Activated CD8-positive, alpha-beta memory T cell treated with anti-CD3 and anti-CD28 coated beads, Interleukin-2, amount 50 U/mL, for 48 hours (primary cell): ENCODE measurements at regions not wholly inside any gene's neighbourhood (a gene's known extent, or its start where the extent isn't known, plus 50 kb on each side); places are given as distances from the start of the nearest gene placed in this dataset.
A peak's percentile ranks its signal among the peaks of the same experiment; 100 is the strongest.
"Not testable (repeated sequence)": the region's sequence is repeated elsewhere in the genome, so short reads cannot be mapped to it uniquely, and the experiment has no call there.

Source experiments
- DNase-seq: peaks from one replicate; pipeline ENCODE4 v3.0.0-alpha.2; 2020

DNA sequence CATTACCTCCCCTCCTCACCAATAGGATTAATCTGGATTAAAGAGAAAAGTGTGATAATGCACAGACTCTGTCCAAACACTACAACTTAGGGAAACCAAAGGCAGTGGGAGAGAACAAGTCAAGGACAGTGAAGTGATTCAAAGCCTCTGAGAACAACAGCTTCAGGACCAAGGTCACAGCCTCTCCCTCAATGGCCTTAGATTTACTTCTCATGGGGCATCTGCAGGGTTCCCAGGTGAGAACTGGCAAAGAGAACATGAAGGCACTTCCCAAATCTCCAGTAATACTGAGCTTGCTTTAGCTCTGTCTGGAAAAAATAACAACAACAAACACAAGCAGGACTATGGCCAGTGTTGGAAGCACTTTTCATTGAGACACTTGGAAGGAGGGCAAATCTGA, 99.8 kb upstream of the GOLGA6L22 start:
- not testable (repeated sequence) for DNase-seq

DNA sequence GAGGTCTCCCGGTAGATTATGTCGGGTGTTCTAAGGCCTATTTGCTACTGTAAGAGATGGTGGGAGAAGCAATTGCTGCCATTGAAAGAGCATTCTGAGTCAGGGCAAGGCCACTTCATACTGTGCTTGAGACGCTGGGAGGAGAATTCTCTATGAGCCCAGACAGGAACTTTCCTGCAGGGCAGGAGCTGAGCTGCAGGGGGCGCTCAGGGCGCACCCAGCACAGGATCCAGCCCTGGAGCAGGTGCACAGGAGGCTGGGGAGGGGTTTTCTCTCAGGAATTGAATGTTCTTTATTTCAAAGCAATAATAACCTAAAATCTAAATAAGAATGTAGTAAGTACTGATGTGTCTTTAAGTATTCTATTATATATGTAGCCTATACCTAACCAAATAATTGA, 99.1 kb upstream of the GOLGA6L22 start:
- DNase-seq = peak; percentile 52

DNA sequence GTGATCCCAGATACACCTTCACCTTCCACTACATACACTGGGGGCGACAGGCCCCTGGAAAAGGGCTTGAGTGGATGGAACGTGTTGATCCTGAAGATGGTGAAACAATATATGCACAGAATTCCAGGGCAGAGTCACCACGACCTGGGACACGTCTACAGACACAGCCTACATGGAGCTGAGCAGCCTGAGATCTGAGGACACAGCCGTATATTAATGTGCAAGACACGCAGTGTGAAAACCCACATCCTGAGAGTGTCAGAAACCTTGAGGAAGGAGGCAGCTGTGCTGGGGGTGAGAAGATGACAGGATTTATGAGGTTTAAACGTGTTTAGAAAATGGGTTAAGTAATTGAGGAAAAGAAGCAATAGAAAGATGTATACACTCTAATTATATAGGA, 98.0 kb upstream of the GOLGA6L22 start:
- DNase-seq = not testable (repeated sequence)

DNA sequence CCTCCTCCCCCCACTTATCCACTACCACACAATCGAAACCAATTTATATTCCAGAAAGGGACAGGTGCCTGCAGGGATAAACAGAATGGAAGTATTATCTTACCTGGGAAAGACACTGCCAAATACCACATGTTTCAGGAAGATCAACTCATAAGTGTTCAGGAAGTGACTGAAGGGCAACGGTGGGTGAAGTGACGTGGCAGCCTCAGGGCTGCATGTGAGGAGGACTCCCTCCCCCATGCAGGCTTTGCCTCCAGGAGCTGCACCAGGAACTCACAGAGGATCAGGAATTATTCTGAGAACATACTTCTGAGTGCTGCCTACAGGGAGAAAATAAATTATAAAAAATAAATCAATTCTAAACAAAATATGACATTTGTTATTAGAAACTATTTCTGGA, 96.2 kb upstream of the GOLGA6L22 start:
- DNase-seq = not testable (repeated sequence)

DNA sequence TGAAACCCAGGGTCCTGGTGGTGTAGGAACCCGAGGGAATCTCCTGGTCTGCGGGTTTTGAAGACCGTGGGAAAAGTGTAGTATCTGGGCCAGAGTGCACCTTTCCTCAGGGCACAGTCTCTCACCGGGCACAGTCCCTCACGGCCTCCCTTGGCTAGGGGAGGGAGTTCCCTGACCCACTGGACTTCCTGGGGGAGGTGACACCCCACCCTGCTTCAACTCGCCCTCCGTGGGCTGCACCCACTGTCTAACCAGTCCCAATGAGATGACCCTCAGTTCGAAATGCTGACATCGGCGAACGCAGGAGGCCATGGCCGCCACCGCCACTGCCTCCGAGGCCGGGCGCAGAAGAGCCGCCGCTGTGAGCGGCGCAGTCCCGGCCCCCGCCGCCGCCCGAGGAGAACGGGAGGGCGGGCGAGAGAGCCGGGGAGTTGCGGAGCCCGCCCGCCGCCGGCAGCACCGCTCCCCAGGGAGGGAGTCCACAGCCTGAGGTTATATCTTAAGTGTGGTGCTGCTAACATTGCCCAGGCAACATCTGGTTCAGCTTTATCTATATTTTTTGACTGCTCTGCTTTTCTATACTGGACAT, 87.4 kb upstream of the GOLGA6L22 start:
- not testable (repeated sequence) for DNase-seq

DNA sequence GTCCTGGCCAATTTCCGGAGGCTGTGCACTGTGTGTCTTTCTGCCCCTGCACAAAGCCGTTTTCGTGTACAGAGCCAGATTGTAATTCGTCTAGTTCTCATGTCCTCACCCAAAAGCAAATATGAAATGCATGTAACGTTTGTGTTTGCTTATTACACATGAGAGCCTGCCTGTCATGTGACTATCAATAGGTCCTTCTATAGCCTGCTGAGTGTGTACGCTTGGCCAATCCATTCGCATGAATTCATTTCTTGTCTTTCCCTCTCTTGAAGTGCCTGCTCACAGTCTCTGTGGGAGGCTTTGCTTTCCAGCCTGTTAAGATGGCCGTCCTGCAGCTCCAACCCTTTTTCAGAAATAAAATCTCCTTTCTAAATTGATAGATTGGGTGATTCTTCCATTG, 84.2 kb upstream of the GOLGA6L22 start:
- not testable (repeated sequence) for DNase-seq

DNA sequence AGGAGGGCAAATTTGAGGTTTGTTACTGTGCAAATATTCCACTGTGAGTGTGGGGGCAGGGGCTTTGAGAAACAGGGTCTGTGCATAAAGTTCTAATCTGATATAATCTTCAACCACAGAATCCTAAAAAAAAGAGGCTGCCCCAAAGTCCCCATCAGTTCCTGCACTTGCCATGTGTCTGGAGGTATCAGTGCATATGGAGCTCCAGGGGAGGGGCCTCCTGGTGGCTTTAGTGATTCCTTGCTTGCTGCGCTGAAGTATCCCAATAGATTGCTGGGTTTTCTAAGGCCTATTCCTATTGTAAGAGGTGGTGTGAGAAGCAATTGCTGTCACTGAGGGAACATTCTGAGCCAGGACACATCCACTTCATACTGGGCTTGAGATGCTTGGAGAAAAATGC, 82.9 kb upstream of the GOLGA6L22 start:
- DNase-seq = not testable (repeated sequence)

DNA sequence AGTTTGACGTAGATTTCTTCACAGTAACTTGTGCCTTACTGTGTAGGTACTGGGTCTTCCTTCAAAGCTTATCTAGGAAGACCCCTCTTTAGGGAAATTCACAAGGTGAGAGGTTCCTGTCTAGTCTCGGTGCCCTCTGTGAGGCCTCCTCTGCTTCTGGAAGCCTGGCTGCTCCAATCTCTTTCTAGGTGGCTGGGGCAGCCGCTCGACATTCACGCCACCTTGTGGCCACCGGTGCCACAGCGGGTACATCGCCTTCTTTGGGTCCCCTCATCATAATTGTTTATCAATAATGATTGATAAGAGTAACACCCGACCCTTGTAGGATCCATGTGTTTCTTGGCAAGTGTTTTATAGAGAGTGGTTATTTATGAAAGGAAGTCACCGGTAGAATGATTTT, 80.8 kb upstream of the GOLGA6L22 start:
- DNase-seq = not testable (repeated sequence)

DNA sequence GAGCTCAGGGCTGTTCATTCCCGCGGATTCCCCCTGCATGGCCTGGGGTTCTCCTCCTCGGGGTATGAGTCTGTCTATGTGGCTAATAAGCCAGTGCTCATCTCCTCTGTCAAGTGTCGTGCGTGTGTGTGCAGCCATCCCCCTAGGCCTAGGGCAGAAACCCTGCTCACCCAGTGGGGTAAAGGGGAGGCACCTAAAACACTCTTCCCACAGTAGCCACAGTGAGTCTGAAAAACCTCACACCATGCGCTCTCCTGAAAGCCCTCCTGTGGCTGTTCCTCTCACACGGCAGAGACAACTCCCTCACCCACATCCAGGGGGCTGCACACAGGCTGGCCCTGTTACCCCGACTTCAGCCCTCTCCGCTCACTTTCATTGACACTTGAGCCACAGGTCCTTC, 71.0 kb upstream of the GOLGA6L22 start:
- not testable (repeated sequence) for DNase-seq

DNA sequence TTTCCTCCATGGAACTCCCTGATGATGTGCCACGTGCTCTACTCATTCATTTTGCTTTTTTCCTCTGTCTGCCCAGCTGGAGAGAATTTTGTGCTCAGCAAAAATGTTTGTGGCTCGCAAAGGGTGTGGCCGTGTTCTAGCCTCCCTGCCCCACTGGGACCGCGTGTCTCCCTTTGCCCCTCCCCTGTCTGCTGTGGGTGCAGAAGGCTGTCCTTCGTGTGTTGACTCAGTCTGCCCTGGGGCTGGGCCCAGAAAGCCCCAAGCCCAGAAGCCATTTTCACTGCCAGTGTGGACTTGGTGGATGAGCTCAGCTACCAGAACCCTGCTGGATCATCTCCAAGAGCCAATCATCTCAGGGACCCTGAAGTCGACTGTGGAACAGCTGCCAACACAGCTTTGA, 70.3 kb upstream of the GOLGA6L22 start:
- not testable (repeated sequence) for DNase-seq

DNA sequence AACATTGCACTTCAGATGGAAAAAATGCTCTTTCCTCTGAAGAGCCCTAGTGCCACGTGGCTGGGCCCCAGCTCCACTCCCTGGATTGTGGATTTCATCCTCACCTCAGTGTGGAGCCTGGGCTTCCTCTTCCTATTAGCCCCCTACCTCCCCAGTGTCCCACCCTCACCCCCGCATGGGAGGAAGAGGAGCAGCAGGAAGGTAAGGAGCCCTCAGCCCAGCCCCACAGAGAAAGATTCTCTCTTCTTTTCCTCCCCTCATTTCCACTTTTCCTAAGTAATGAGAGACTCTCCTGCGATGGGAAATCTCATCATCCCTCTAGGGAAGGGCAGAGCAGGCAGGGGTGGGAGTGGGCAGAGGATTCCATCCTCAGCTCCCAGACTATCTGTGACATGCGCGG, 57.5 kb upstream of the GOLGA6L22 start:
- DNase-seq = not testable (repeated sequence)

DNA sequence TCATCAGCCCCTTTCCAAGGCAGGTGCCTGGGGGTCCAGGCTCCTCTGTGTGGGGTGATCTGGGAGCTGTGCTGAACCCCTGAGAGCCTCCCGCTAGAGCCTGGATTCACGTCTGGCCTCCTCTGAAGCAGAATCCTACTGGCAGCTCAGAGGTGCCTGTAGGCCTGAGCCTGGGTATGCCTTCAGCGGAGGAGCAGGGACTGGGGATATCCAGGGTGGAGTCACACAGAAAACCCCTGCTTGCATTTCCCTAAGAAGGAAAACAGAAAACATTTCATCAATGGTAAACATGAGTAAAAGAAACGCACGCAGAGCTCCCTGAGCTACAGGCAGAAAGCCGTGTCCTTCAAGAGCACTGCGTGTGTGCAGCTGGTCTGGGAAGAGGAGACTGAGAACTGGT, 57.0 kb upstream of the GOLGA6L22 start:
- not testable (repeated sequence) for DNase-seq

DNA sequence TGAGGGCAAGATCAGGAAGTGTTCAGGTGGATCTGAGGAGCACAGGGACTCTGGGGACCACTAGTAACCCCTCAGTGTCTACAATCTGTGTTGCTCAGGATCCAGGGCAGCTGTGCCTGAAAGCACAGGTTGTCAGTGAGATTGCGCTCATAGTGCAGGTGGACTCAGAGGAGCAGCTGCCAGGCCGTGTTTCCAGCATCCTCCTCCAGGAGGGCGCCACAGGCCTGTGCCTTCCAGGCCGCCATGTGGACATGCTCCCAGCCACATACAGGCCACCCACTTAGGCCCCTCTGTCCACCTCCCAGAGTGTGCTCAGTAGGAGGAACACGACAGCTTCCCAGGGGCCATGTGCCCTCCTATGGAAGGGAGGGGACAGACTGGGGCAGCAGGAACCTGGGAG, 52.9 kb upstream of the GOLGA6L22 start:
- DNase-seq = not testable (repeated sequence)
